ENCODE measurements at regions not wholly inside any gene's neighbourhood (a gene's known extent, or its start where the extent isn't known, plus 50 kb on each side); places are given as distances from the start of the nearest gene placed in this dataset.

- H3K4me3 ChIP-seq (ENCODE audit: low read depth, low read length), result no peak overlapping the region
- TF ChIP-seq CTCF (IDR thresholded peaks at IDR 0.05; ENCODE audit: low read depth, low read length, missing control alignments), result no peak
- H3K27ac ChIP-seq, result no peak overlapping the region
- no peak for DNase-seq
- H3K36me3 ChIP-seq (replicated peaks), result no peaks in the 10 kb centered on the region
- H3K27me3 ChIP-seq (replicated peaks), result no peaks in the 10 kb centered on the region
- in situ Hi-C loops (cut with HindIII; ENCODE audit: low pct_ligation_motif_present, low sequenced_read_pairs), result no loop called here
Observed at GRCh38 chr13:97534540-97534939, 100.6 kb downstream of the RAP2A start.

GRCh38 chr13:97535614-97536013, 101.6 kb downstream of the RAP2A start:
- no peak for DNase-seq
- no peak overlapping the region for H3K4me3 ChIP-seq (ENCODE audit: low read depth, low read length)
- no peak for TF ChIP-seq CTCF (IDR thresholded peaks at IDR 0.05; ENCODE audit: low read depth, low read length, missing control alignments)
- no peaks in the 10 kb centered on the region for H3K27me3 ChIP-seq (replicated peaks)
- in situ Hi-C loops (cut with HindIII; ENCODE audit: low pct_ligation_motif_present, low sequenced_read_pairs), result no loop called here
- no peaks in the 10 kb centered on the region for H3K36me3 ChIP-seq (replicated peaks)
- no peak overlapping the region for H3K27ac ChIP-seq

GRCh38 chr13:97537110-97537509, 103.1 kb downstream of the RAP2A start:
- Histone ChIP-seq H3K27me3 (replicated peaks) (no peaks in the 10 kb centered on the region), H3K4me3 (ENCODE audit: low read depth, low read length) (no peak overlapping the region), H3K27ac (no peak overlapping the region), H3K36me3 (replicated peaks) (no peaks in the 10 kb centered on the region)
- in situ Hi-C loops (cut with HindIII; ENCODE audit: low pct_ligation_motif_present, low sequenced_read_pairs), result no loop called here
- TF ChIP-seq CTCF (IDR thresholded peaks at IDR 0.05; ENCODE audit: low read depth, low read length, missing control alignments), result no peak
- DNase-seq, result no peak

- TF ChIP-seq CTCF (IDR thresholded peaks at IDR 0.05; ENCODE audit: low read depth, low read length, missing control alignments), result no peak
- in situ Hi-C loops (cut with HindIII; ENCODE audit: low pct_ligation_motif_present, low sequenced_read_pairs), result no loop called here
Observed at GRCh38 chr13:97538203-97538602, 104.2 kb downstream of the RAP2A start.

GRCh38 chr13:97539651-97540610, 106.0 kb downstream of the RAP2A start:
- H3K27me3 ChIP-seq (replicated peaks), result no peaks in the 10 kb centered on the region
- no peak overlapping the region for H3K4me3 ChIP-seq (ENCODE audit: low read depth, low read length)
- no peak overlapping the region for H3K27ac ChIP-seq
- in situ Hi-C loops (cut with HindIII; ENCODE audit: low pct_ligation_motif_present, low sequenced_read_pairs), result no loop called here
- no peaks in the 10 kb centered on the region for H3K36me3 ChIP-seq (replicated peaks)
- DNase-seq, result no peak
- TF ChIP-seq CTCF (IDR thresholded peaks at IDR 0.05; ENCODE audit: low read depth, low read length, missing control alignments), result no peak

More at GRCh38 chr13:97538203-97538602, 104.2 kb downstream of the RAP2A start:
- Histone ChIP-seq H3K27ac (no peak overlapping the region), H3K4me3 (ENCODE audit: low read depth, low read length) (no peak overlapping the region), H3K27me3 (replicated peaks) (no peaks in the 10 kb centered on the region), H3K36me3 (replicated peaks) (no peaks in the 10 kb centered on the region)
- no peak for DNase-seq

All from brain microvascular endothelial cell (primary cell).